AG09319 (cell line): ENCODE measurements at regions not wholly inside any gene's neighbourhood (a gene's known extent, or its start where the extent isn't known, plus 50 kb on each side); places are given as distances from the start of the nearest gene placed in this dataset.

Source experiments
- DNase-seq: peaks from one replicate; pipeline ENCODE4 v3.0.0-alpha.2; 2010; ENCODE audit warnings: low read depth; ENCODE audit errors: extremely low read depth
- CTCF ChIP-seq: IDR thresholded peaks from 2 replicates; pipeline ENCODE4 v1.5.1; 2011; ENCODE audit warnings: low read depth, mild to moderate bottlenecking, inconsistent platforms, low read length, moderate library complexity

GRCh38 chr17:79251824-79252223 lies 177.2 kb downstream of the ENGASE start:
- no peak for DNase-seq
- TF ChIP-seq CTCF = no peak

- TF ChIP-seq CTCF = no peak
- DNase-seq = no peak
These were observed 175.4 kb downstream of the ENGASE start for GRCh38 chr17:79249929-79250521.

GRCh38 chr17:79248843-79249493 lies 174.3 kb downstream of the ENGASE start:
- TF ChIP-seq CTCF = no peak
- DNase-seq = no peak

- no peak for TF ChIP-seq CTCF
- DNase-seq = no peak
These were observed 171.9 kb downstream of the ENGASE start for GRCh38 chr17:79246225-79247190.

- DNase-seq = no peak
- TF ChIP-seq CTCF = no peak
These were observed 170.0 kb downstream of the ENGASE start for GRCh38 chr17:79244665-79245064.

- no peak for TF ChIP-seq CTCF
- no peak for DNase-seq
These were observed 169.4 kb downstream of the ENGASE start for GRCh38 chr17:79243996-79244395.

GRCh38 chr17:79243603-79243990 lies 169.0 kb downstream of the ENGASE start:
- no peak for TF ChIP-seq CTCF
- DNase-seq = no peak
